PC-3 (cell line): ENCODE measurements at regions not wholly inside any gene's neighbourhood (a gene's known extent, or its start where the extent isn't known, plus 50 kb on each side); places are given as distances from the start of the nearest gene placed in this dataset.
"Not testable (repeated sequence)": the region's sequence is repeated elsewhere in the genome, so short reads cannot be mapped to it uniquely, and the experiment has no call there.

ENCODE experiments used
- ATAC-seq: fragments of 200-7000 bp; cut with Tn5 transposase; 2 replicates; pipeline ENCODE4 v1.9.1; 2020; ENCODE audit warnings: mild to moderate bottlenecking, moderate library complexity
- BruUV-seq: library from RNA; stranded (reverse); fragments of 400-500 nt; replicated peaks from 2 replicates; lab custom pipeline; 2021; lab: Mats Ljungman, UMichigan
- CTCF ChIA-PET: fragments of 300-600 bp; sonication (Branson Sonifier 250); formaldehyde crosslinking; loops from one replicate; lab custom pipeline; 2022; ENCODE audit warnings: antibody characterized with exemption; lab: Charles Lee
- POLR2A ChIA-PET: fragments of 300-600 bp; sonication (Branson Sonifier 250); formaldehyde crosslinking; loops from one replicate; lab custom pipeline; 2022; ENCODE audit warnings: antibody characterized with exemption; ENCODE audit not compliant: unreplicated experiment; lab: Charles Lee
- DNase-seq: peaks from one replicate; pipeline ENCODE4 v3.0.0-alpha.2; 2015
- H2AFZ ChIP-seq: fragments of 300-600 bp; sonication (generic); 2 replicates; pipeline ENCODE4 v1.6.0; 2016; ENCODE audit warnings: antibody characterized with exemption, low read length
- H3F3A ChIP-seq: fragments of 300-600 bp; sonication (generic); one replicate; pipeline ENCODE4 v1.6.0; 2017; ENCODE audit warnings: antibody characterized with exemption, low read length, control low read depth, mild to moderate bottlenecking; ENCODE audit not compliant: unreplicated experiment
- H3K27ac ChIP-seq: fragments of 300-600 bp; sonication (generic); 2 replicates; pipeline ENCODE4 v1.5.1; 2016; ENCODE audit warnings: mild to moderate bottlenecking, low read length
- H3K27me3 ChIP-seq: fragments of 300-600 bp; sonication (generic); 2 replicates; pipeline ENCODE4 v1.6.1; 2016; ENCODE audit warnings: low read length, mixed read lengths
- H3K36me3 ChIP-seq: fragments of 300-600 bp; sonication (generic); 2 replicates; pipeline ENCODE4 v1.6.1; 2016; ENCODE audit warnings: low read depth, mixed run types, low read length, mixed read lengths
- H3K4me1 ChIP-seq: fragments of 300-600 bp; sonication (generic); 2 replicates; pipeline ENCODE4 v1.5.1; 2016; ENCODE audit warnings: low read length; ENCODE audit not compliant: insufficient read depth
- H3K4me2 ChIP-seq: fragments of 300-600 bp; sonication (generic); 2 replicates; pipeline ENCODE4 v1.6.0; 2016; ENCODE audit warnings: low read length
- H3K4me3 ChIP-seq: fragments of 300-600 bp; sonication (generic); 2 replicates; pipeline ENCODE4 v1.5.1; 2016; ENCODE audit warnings: mild to moderate bottlenecking, low read length, mixed read lengths
- H3K79me2 ChIP-seq: fragments of 300-600 bp; sonication (generic); 2 replicates; pipeline ENCODE4 v1.6.1; 2017; ENCODE audit warnings: low read length, mixed read lengths
- H3K9ac ChIP-seq: fragments of 300-600 bp; sonication (generic); 2 replicates; pipeline ENCODE4 v1.6.0; 2016; ENCODE audit warnings: mild to moderate bottlenecking, low read length
- H3K9me2 ChIP-seq: fragments of 300-600 bp; sonication (generic); replicated peaks from 2 replicates; pipeline ENCODE4 v1.6.1; 2016; ENCODE audit warnings: mixed run types, low read length, mixed read lengths
- H3K9me3 ChIP-seq: fragments of 300-600 bp; sonication (generic); 2 replicates; pipeline ENCODE4 v1.6.1; 2016; ENCODE audit warnings: low read length, mixed read lengths
- H4K20me1 ChIP-seq: fragments of 300-600 bp; sonication (generic); 2 replicates; pipeline ENCODE4 v1.6.1; 2016; ENCODE audit warnings: low read length, mixed read lengths
- CTCF ChIP-seq: fragments of 300-600 bp; sonication (generic); conservative IDR thresholded peaks from 2 replicates; pipeline ENCODE4 v1.5.1; 2017; ENCODE audit warnings: antibody characterized with exemption, low read depth, mild to moderate bottlenecking, low read length
- EZH2 ChIP-seq: fragments of 300-600 bp; sonication (generic); IDR thresholded peaks from one replicate; pipeline ENCODE4 v1.6.1; 2017; ENCODE audit warnings: antibody characterized with exemption, mild to moderate bottlenecking, low read length; ENCODE audit not compliant: unreplicated experiment
- EZH2phosphoT487 ChIP-seq: fragments of 300-600 bp; sonication (generic); IDR thresholded peaks from 2 replicates; pipeline ENCODE4 v1.6.1; 2018; ENCODE audit warnings: mild to moderate bottlenecking, antibody characterized with exemption, low read length, borderline replicate concordance
- intact Hi-C: fragments of 100-400 bp; cut with micrococcal nuclease; formaldehyde crosslinking; loops from 2 replicates; pipeline ENCODE4 v1.9.0; 2023

- ChIA-PET POLR2A (no interaction called here), CTCF (no interaction called here)
- no peak overlapping the region for H3K27ac ChIP-seq
- no peaks in the 10 kb centered on the region for H3K4me1 ChIP-seq
- no peak for ATAC-seq
- no peaks in the 10 kb centered on the region for H3K9me2 ChIP-seq
- H3K4me3 ChIP-seq: no peak overlapping the region
- TF ChIP-seq CTCF (no peak), EZH2phosphoT487 (no peak), EZH2 (no peak)
- H3K36me3 ChIP-seq: no peaks in the 10 kb centered on the region
- no peaks in the 10 kb centered on the region for H3F3A ChIP-seq
- no peaks in the 10 kb centered on the region for H3K9me3 ChIP-seq
- H3K9ac ChIP-seq: no peak overlapping the region
- DNase-seq: no peak
- intact Hi-C loops: no loop called here
- H3K4me2 ChIP-seq: no peak overlapping the region
- no peaks in the 10 kb centered on the region for H3K79me2 ChIP-seq
- peaks cover 23% of the 10 kb centered on the region for H3K27me3 ChIP-seq
- no peak overlapping the region for H2AFZ ChIP-seq
- no peaks in the 10 kb centered on the region for H4K20me1 ChIP-seq
- BruUV-seq: no TSS peak
Measured at GRCh38 chr3:152591515-152591914, 243.4 kb upstream of the P2RY1 start.

GRCh38 chr3:152593242-152593641 is 241.7 kb upstream of the P2RY1 start:
- ChIA-PET POLR2A (no interaction called here), CTCF (no interaction called here)
- Histone ChIP-seq H3K4me2 (no peak overlapping the region), H3K4me3 (no peak overlapping the region), H3K27ac (no peak overlapping the region), H2AFZ (no peak overlapping the region), H3K9me3 (no peaks in the 10 kb centered on the region), H4K20me1 (no peaks in the 10 kb centered on the region), H3K9ac (no peak overlapping the region), H3K27me3 (peaks cover 32% of the 10 kb centered on the region), H3K4me1 (no peaks in the 10 kb centered on the region), H3K9me2 (no peaks in the 10 kb centered on the region), H3K36me3 (no peaks in the 10 kb centered on the region), H3K79me2 (no peaks in the 10 kb centered on the region), H3F3A (no peaks in the 10 kb centered on the region)
- TF ChIP-seq EZH2 (no peak), EZH2phosphoT487 (no peak), CTCF (no peak)
- intact Hi-C loops: no loop called here
- BruUV-seq: no TSS peak
- DNase-seq (no peak), ATAC-seq (no peak)

GRCh38 chr3:152595975-152596821 is 238.7 kb upstream of the P2RY1 start:
- Histone ChIP-seq H2AFZ (no peak overlapping the region), H3K9ac (no peak overlapping the region), H3K27me3 (peaks cover 35% of the 10 kb centered on the region), H3K9me3 (no peaks in the 10 kb centered on the region), H3K4me2 (no peak overlapping the region), H3K36me3 (no peaks in the 10 kb centered on the region), H3F3A (no peaks in the 10 kb centered on the region), H4K20me1 (no peaks in the 10 kb centered on the region), H3K79me2 (no peaks in the 10 kb centered on the region), H3K9me2 (no peaks in the 10 kb centered on the region), H3K27ac (no peak overlapping the region), H3K4me1 (no peaks in the 10 kb centered on the region), H3K4me3 (no peak overlapping the region)
- no peak for DNase-seq
- ChIA-PET CTCF (no interaction called here), POLR2A (no interaction called here)
- no peak for TF ChIP-seq EZH2
- ATAC-seq: no peak
- no TSS peak for BruUV-seq
- intact Hi-C loops: no loop called here

DNA sequence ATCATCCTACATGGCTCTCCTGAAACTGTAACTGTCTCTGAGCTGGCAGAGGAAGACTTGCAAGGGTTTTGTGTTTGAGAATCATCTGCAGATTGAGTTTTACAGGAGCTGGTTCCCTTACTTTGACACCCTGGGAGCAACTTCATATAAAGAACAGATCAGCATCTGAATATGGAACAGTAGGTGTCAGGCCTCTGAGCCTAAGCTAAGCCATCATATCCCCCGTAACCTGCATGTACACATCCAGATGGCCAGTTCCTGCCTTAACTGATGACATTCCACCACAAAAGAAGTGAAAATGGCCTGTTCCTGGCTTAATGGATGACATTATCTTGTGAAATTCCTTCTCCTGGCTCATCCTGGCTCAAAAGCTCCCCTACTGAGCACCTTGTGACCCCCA is 238.1 kb upstream of the P2RY1 start:
- BruUV-seq, H3K4me2 ChIP-seq, CTCF ChIA-PET: not testable (repeated sequence)

More for the DNA sequence above, 238.1 kb upstream of the P2RY1 start:
- H4K20me1 ChIP-seq, POLR2A ChIA-PET, H3K9ac ChIP-seq, H3K4me3 ChIP-seq, ATAC-seq, H3K36me3 ChIP-seq, H3K4me1 ChIP-seq, H3K27ac ChIP-seq, H3F3A ChIP-seq, H3K9me2 ChIP-seq, H3K79me2 ChIP-seq, H3K9me3 ChIP-seq, intact Hi-C loops, DNase-seq, H2AFZ ChIP-seq: not testable (repeated sequence)
- H3K27me3 ChIP-seq: peaks cover 31% of the 10 kb centered on the region
